ENCODE measurements at regions not wholly inside any gene's neighbourhood (a gene's known extent, or its start where the extent isn't known, plus 50 kb on each side); places are given as distances from the start of the nearest gene placed in this dataset.

GRCh38 chr2:128624956-128625355 is 306.3 kb upstream of the HS6ST1 start:
- POLR2A ChIA-PET: interaction anchor here (0.6 kb wide), 1 partner anchor 34 kb away, joined by 3 read pairs; no protein-coding TSS in a partner anchor

GRCh38 chr2:128625421-128625820 is 306.8 kb upstream of the HS6ST1 start:
- peaks cover 18% of the 10 kb centered on the region for H3K4me1 Mint-ChIP-seq
- ATAC-seq (no peak), DNase-seq (ENCODE audit: low spot score) (no peak)
- ChIA-PET CTCF (no interaction called here), POLR2A (interaction anchor here (0.6 kb wide), 2 partner anchors 19 to 33 kb away, joined by 3 read pairs; no protein-coding TSS in a partner anchor)
- H3K36me3 Mint-ChIP-seq: no peaks in the 10 kb centered on the region
- H3K9me3 Mint-ChIP-seq: peaks cover 4% of the 10 kb centered on the region
- H3K27ac Mint-ChIP-seq: no peak overlapping the region
- peaks cover 4% of the 10 kb centered on the region for H3K27me3 Mint-ChIP-seq (ENCODE audit: low read depth)
- no peak overlapping the region for H3K4me3 Mint-ChIP-seq
- no peak for TF ChIP-seq STAT6 (CRISPR knock-in tag; conservative IDR thresholded peaks at IDR 0.05; ENCODE audit: low read depth)
- no peak for TF ChIP-seq ZNF219 (CRISPR knock-in tag; IDR thresholded peaks at IDR 0.05; ENCODE audit: borderline replicate concordance)
- TF ChIP-seq RELA (CRISPR knock-in tag; IDR thresholded peaks at IDR 0.05; ENCODE audit: borderline replicate concordance): no peak
- TF ChIP-seq NFE2L1 (CRISPR knock-in tag; IDR thresholded peaks at IDR 0.05): no peak
- TF ChIP-seq NR2C2 (CRISPR knock-in tag; IDR thresholded peaks at IDR 0.05): no peak
- no peak for TF ChIP-seq FOXP4 (CRISPR knock-in tag; IDR thresholded peaks at IDR 0.05)
- TF ChIP-seq ELF4 (CRISPR knock-in tag; IDR thresholded peaks at IDR 0.05; ENCODE audit: low read depth): no peak
- TF ChIP-seq KAT7 (CRISPR knock-in tag; IDR thresholded peaks at IDR 0.05; ENCODE audit: borderline replicate concordance): no peak
- TF ChIP-seq ATF3 (CRISPR knock-in tag; conservative IDR thresholded peaks at IDR 0.05): no peak

More at GRCh38 chr2:128624956-128625355, 306.3 kb upstream of the HS6ST1 start:
- TF ChIP-seq JUN (CRISPR knock-in tag; IDR thresholded peaks at IDR 0.05) (no peak), TEAD4 (CRISPR knock-in tag; IDR thresholded peaks at IDR 0.05) (no peak), FOXJ3 (CRISPR knock-in tag; IDR thresholded peaks at IDR 0.05; ENCODE audit: borderline replicate concordance) (no peak), ARID4B (CRISPR knock-in tag; IDR thresholded peaks at IDR 0.05; ENCODE audit: borderline replicate concordance) (no peak), ELF4 (CRISPR knock-in tag; IDR thresholded peaks at IDR 0.05; ENCODE audit: low read depth) (no peak), USF2 (CRISPR knock-in tag; IDR thresholded peaks at IDR 0.05) (no peak), SMAD3 (CRISPR knock-in tag; IDR thresholded peaks at IDR 0.05; ENCODE audit: borderline replicate concordance) (no peak), KAT7 (CRISPR knock-in tag; IDR thresholded peaks at IDR 0.05; ENCODE audit: borderline replicate concordance) (no peak), ERG (CRISPR knock-in tag; IDR thresholded peaks at IDR 0.05) (no peak)
- DNase-seq (ENCODE audit: low spot score) (no peak), ATAC-seq (no peak)
- Mint-ChIP-seq H3K9me3 (peaks cover 4% of the 10 kb centered on the region), H3K27ac (no peak overlapping the region), H3K4me1 (peaks cover 18% of the 10 kb centered on the region), H3K27me3 (ENCODE audit: low read depth) (peaks cover 4% of the 10 kb centered on the region), H3K36me3 (no peaks in the 10 kb centered on the region), H3K4me3 (no peak overlapping the region)
- CTCF ChIA-PET: no interaction called here
